GM18519 (cell line): ENCODE measurements at regions not wholly inside any gene's neighbourhood (a gene's known extent, or its start where the extent isn't known, plus 50 kb on each side); places are given as distances from the start of the nearest gene placed in this dataset.
"Not testable (repeated sequence)": the region's sequence is repeated elsewhere in the genome, so short reads cannot be mapped to it uniquely, and the experiment has no call there.

Experiments used
- ATAC-seq: cut with Tn5 transposase; IDR thresholded peaks from one replicate; pipeline ENCODE4 v1.9.1; 2021; ENCODE audit warnings: mild to moderate bottlenecking, moderate library complexity; ENCODE audit not compliant: unreplicated experiment, low FRiP score

- no peak for ATAC-seq
These were observed 554.4 kb downstream of the FBXO15 start for GRCh38 chr18:73593207-73593606.

- no peak for ATAC-seq
These were observed 556.7 kb downstream of the FBXO15 start for GRCh38 chr18:73590950-73591349.

- no peak for ATAC-seq
These were observed 567.9 kb downstream of the FBXO15 start for GRCh38 chr18:73579698-73580097.

- no peak for ATAC-seq
These were observed 570.3 kb downstream of the FBXO15 start for GRCh38 chr18:73577365-73577764.

GRCh38 chr18:73563901-73564472 lies 583.6 kb downstream of the FBXO15 start:
- no peak for ATAC-seq

GRCh38 chr18:73563345-73563744 lies 584.3 kb downstream of the FBXO15 start:
- ATAC-seq = no peak

- ATAC-seq = no peak
These were observed 590.7 kb downstream of the FBXO15 start for GRCh38 chr18:73556904-73557303.

GRCh38 chr18:73552171-73552570 lies 595.5 kb downstream of the FBXO15 start:
- no peak for ATAC-seq

- no peak for ATAC-seq
These were observed 596.4 kb downstream of the FBXO15 start for GRCh38 chr18:73551211-73551610.

GRCh38 chr18:73549236-73549635 lies 598.4 kb downstream of the FBXO15 start:
- no peak for ATAC-seq

GRCh38 chr18:73545472-73545871 lies 602.2 kb downstream of the FBXO15 start:
- ATAC-seq = no peak

- ATAC-seq = no peak
These were observed 603.0 kb downstream of the FBXO15 start for GRCh38 chr18:73544617-73545016.

GRCh38 chr18:73544032-73544431 lies 603.6 kb downstream of the FBXO15 start:
- ATAC-seq = no peak

- no peak for ATAC-seq
These were observed 611.6 kb downstream of the FBXO15 start for GRCh38 chr18:73535990-73536389.

- no peak for ATAC-seq
These were observed 612.4 kb downstream of the FBXO15 start for GRCh38 chr18:73535189-73535588.

GRCh38 chr18:73531601-73532000 lies 616.0 kb downstream of the FBXO15 start:
- ATAC-seq = no peak

- no peak for ATAC-seq
These were observed 619.6 kb downstream of the FBXO15 start for GRCh38 chr18:73528066-73528465.

- no peak for ATAC-seq
These were observed 627.4 kb downstream of the FBXO15 start for GRCh38 chr18:73520229-73520628.

GRCh38 chr18:73516056-73516455 lies 631.6 kb downstream of the FBXO15 start:
- ATAC-seq = not testable (repeated sequence)

- no peak for ATAC-seq
These were observed 633.2 kb downstream of the FBXO15 start for GRCh38 chr18:73514449-73514848.

GRCh38 chr18:73511771-73512503 lies 635.7 kb downstream of the FBXO15 start:
- ATAC-seq = no peak

- ATAC-seq = no peak
These were observed 638.2 kb downstream of the FBXO15 start for GRCh38 chr18:73509460-73509859.
